MV-4-11 (cell line): ENCODE measurements at regions not wholly inside any gene's neighbourhood (a gene's known extent, or its start where the extent isn't known, plus 50 kb on each side); places are given as distances from the start of the nearest gene placed in this dataset.

Source experiments
- DNase-seq: peaks from one replicate; lab custom pipeline; 2025; lab: John Stamatoyannopoulos, UW

DNA sequence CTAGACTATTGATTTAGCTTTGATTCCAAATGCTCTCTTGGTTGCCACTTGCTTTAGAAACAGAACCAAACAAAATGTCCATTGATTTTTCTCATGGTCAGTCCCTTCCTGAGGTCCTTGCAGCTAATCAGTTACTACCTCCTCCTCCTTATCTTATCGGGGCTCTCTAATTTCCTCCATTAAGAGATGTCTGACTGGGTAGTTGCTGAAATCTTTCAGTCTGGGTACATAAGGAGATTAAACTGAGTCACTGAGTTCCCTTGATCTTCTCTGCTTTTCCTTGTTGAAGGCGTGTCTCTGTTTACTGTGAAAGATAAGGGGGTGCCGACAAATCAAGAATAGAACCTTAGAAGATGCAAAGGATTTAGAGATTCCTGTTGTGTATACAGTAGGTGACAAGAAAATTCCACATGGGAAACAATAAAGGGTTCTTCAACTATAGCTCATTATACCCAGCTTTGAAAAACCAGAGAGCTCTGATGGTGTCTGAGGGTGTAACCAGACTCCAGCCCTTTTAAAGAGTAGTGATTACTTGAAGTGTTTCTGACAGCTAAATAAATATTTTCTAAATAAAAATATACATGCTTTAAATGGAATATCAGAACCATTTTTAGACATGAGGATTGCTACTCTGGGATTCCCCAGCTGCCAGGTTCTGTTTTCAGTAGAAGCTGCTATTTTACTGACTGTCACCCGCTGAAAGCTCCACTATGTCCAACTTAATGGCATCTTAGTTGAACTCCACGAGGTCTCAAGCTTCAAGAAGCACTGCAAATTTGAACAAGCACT lies 791.3 kb upstream of the SOX9 start:
- DNase-seq = no peak

DNA sequence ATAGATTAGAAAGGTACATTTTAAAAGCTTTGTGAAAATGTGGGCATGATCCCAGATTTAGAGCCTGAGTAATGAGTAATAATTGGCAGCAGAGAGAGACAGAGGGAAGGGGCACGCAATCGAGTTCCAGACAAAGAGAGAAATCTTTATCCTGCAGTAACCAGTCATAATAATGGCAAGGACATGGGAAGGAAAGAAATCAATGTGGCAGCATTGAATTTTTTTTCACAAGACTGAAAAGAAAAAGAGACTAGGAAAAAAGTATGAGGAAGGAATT lies 790.8 kb upstream of the SOX9 start:
- no peak for DNase-seq

DNA sequence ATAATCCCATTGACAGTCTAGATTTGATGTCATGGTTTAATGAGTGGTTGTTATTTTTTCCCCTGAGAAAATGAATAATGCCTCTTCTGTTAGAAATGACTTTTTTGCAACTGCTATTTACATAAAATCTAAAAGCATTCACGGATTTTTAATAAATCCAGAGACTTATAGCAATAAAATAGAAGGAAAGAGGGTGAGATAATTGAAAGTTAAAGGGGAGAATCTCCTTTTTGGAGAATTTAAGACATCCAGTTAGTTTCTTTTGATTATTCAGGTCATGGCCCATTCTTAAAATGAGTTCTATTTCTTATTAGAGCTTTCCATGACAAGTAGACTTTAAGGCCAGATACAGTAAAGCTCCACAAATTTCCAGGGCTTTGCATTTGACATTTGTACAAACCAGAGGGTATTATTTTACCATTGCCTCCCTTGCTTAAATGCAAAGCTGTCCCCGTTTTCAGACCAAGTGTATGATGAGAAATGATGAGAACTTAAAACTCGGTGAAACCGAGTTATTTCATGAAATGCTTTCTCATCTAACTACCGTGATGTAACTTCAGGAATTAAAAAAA lies 789.0 kb upstream of the SOX9 start:
- no peak for DNase-seq

DNA sequence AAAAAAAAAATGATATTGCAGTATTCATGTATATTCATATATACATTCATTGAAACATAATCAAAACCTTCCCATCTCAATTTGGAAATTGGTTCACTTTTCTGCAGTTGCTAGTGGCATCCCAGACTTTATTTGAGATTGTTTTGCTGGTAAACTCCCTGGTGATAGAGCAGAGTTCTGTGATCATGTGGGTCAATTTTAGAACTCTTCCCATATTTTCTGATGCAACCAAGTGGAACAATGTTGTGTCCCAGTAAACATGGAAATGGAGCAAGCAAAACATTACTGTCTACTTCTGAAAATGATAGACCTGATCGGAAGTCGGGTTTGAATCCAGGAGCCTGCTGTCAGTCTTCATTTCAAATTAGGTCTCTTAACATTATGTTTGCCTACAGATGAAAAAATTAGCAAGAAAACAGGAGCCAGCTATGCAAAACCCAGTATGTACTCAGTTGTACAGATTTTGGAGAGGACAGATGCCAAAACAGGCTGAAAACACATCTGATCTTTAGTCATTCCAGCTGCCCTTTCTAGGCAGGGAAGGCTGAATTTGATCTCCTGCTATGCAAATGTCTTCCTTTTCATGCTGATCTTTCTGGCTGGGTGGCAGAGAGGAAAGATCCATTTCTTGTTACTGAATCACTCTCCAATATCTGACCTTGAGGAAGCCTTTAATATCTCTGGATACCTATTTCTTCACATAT lies 786.6 kb upstream of the SOX9 start:
- no peak for DNase-seq

DNA sequence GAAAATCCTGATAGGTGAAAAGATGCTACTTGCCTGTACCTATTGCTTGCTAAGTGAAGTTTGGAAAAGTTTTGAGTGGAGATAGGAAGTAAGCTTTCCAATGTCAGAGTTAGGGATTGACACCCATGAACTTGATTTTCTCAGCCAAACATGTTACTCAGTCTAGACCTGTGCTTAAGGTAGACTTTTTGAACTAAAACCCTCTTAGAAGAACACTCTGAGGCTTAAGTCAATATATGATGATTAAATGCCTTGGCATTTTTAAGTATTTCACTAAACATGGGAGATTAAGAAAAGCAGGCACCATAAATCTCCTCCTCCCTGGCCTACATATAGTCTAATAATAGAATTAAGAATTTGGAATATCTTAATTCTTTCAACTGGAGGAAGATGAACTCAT lies 785.6 kb upstream of the SOX9 start:
- no peak for DNase-seq

DNA sequence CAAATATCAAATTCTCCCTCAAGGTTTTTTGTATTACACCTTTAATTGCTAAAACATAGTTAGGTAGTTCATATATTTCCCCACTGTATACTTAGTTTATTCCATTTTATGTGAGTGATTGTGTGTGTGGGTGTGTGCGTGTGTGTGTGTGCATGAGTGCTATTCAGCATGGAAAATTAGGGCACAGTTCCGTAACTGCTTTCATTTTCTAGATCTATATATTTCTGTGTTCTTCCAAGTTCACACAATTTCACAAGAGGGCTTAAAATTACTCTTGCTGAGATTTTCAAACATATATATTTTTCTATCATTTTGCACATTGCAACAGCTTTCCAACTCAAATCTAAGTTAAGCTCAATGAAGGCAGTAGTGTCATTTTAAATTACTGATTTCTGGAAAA lies 782.9 kb upstream of the SOX9 start:
- DNase-seq = peak; percentile 51

DNA sequence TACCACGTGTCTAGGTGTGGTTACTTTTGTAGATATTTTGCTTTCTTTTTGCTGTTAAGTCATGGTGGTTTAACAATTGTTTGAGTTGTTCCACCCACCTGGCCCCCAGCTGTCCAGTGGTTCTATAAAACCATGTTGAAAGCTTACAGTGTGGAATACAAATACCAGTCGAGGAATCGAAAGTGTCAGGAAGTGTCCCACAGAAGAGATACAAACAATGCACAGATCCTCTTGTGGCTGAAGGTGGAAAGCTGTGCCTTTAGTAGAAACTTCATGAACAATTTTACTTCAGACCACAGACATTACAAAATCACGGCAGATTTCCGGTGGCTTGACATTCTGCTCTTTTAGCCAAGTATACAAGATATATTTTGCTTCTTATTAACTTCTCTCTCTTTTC lies 782.4 kb upstream of the SOX9 start:
- DNase-seq = peak; percentile 87

DNA sequence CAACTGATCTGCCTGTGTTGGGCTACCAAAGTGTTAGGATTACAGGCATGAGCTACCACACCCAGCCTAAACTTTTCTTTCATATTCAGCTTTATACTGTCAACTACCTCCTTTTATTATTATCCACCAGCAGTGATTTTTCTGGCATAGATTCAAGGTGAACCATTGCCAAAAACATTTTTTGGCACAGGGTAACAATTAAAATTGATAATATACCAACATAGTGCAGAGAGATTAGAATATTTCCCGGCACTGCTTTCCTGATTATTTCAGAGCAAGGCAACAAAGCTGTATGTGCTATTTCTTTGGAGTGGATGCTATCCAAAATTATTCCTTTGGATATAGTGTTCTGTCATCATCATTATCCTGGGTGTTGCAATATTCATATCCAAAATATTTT lies 781.6 kb upstream of the SOX9 start:
- no peak for DNase-seq

DNA sequence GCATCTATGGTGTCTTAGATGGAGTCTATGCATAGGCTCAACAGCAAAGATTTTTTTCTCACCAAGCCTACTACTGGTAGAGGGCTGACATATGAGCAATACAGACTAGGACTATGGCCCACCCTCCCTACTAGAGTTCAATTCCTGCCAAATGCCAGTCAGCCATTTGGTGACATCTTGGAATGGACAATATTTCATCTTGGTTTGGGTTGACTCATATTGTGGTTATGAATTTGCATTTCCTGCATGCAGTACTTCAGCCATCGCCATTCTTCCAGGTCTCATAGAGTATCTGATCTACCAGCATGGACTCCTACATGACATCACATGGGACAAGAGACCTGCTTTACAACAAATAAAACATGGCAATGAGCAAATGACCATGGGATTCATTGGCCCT lies 778.1 kb upstream of the SOX9 start:
- DNase-seq = peak; percentile 24

DNA sequence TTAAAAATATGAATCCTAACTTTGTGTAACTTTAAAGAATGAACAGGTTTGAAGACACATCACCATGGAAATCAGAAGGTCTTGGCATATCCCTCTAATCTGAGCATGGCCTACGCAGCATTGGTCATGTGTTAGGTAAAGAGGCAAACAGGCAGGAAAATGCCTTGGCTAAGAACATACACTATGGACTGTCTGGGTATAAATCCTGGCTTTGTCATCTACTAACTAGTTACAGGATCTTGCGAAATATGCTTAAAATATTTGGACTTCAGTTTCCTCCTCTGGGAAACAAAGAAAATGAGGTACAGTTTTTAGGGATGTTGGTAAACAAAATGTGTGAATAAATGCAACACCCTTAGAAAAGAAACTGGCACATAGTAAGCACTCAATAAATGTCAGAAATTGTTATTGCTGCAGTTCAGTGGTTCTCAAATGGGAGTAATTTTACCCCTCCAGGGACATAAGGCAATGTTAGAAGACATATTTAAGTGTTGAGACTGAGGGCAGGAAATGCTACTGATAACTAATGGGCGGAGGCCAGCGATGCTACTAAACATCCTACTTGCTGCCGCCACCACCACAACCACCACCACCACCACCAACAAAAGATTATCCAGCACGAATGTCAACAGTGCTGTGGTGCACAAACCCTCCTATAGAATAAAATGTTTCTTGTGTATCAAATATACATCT lies 770.8 kb upstream of the SOX9 start:
- no peak for DNase-seq

DNA sequence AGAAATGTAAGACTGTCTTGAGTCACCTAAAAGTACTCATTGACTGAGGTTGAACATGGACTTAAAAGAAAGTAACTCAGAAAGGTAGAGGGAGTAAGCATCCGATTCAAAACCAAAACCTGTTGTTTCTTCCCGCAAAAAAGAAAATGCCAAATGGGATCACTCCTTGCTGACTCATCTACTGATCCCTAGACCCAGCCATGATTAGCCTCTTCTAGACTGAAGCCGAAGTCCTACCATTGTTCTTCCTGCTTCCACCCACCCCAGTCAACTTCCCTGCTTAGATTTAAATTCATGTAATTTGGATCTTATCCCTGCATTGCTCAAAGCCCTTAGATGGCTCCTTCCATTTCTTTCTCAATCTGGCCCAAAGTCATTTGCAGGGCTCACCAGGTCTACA lies 760.5 kb upstream of the SOX9 start:
- no peak for DNase-seq

DNA sequence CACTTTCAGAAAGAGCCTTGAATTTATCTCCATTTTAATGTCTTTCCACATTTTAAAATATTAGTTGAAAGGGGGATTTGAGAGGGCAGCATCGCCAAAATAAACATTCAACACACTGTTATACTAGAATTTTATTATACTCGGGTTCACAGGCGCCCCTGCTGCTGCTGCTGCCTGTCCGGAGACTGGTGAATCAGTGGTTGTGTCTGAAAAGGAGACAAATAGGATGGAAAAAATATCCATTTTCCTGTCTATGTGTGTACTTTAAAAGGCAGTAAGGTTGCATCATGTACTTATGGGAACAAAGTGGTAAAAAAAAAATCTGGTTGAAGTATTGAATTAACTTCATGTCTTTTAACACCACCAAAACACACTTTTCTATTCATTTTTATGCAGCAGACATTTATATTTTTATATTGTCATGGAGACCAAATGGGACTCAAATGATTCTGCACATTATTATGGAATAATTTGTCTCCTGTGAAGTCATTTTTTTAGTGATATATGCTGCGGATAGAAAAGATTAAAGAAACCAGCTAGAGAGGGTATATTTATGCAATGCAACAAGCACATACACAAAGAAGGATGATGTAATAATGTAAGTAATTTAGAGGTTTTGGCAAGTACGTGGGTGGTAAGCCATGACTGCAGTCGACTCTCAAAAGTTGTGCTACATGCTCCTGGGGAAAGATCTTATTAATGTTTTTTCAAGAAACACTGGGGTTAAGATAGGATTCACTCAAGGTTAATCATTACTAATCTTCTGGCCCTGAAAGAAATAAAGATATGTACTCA lies 759.0 kb upstream of the SOX9 start:
- DNase-seq = no peak

DNA sequence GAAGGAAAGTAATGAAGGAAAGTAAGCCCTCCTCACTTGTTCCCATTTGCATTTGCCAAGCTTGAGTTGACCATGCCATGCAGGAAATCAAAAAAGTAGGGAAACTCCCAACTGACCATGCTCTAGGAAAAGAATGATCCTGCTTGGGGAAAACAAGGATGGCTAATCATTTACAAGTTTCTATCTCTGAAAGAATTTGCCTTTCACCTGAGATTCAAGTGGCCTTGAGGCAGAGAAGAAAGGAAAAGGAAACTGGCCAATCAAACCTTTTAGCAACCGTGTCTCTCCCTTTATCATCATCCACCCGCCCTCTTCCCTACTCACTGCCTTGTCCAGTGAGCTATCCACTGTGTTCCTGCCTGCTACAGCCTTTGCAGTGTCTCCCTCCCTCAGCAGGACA lies 757.2 kb upstream of the SOX9 start:
- no peak for DNase-seq

DNA sequence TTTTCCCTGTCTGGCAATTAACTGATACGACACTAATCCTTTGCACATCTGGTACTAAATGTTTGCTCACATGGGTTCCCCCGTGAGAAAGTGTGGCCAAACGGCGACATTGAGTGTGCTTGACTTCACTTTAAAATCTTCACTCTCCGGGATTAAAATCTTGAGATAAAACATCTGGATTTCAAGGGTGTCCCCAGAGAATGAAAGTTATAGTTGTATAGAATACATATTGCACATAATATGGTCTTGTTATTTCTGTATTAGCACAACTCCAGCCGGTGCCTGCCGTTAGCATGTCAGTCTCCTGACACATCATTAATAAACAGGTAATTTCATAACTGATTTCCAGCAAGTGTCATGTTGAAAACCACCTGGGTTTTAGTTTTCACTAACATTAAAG lies 749.0 kb upstream of the SOX9 start:
- DNase-seq = no peak

DNA sequence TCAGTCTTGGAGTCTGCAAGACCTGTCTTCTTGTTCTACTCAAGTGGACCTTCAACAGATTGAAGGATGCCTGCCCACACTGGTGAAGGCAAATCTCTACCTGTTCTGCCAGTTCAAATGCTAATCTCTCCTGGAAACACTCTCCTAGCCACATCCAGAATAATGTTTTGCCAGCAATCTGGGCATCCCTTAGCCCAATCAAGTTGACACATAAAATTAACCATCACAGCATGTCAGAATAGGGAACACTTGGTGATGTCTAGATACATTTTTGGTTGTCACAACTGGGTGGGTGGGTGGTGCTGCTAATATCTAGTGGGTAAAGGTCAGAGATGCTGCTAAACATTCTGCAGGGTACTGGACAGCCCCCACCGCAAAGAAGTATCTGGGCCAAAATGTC lies 744.9 kb upstream of the SOX9 start:
- no peak for DNase-seq

DNA sequence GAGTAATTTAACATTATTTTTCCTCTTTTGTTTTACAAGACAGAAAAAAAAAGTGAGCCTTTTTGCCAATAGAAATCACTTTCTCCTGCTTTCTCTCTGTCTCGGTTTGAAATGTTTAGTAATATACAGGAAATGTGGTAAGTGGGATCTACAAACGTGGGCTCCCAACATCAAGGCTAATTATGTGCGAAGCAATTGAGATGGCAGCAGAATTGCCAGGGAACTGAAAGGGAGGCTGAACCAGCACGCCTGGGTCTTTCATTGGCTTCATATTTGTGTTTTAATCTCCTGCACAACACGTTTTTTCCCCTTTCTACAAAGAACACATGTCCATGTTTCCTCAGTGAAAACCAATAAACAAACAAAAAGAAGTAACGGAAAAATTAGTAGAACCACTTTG lies 743.9 kb upstream of the SOX9 start:
- no peak for DNase-seq

DNA sequence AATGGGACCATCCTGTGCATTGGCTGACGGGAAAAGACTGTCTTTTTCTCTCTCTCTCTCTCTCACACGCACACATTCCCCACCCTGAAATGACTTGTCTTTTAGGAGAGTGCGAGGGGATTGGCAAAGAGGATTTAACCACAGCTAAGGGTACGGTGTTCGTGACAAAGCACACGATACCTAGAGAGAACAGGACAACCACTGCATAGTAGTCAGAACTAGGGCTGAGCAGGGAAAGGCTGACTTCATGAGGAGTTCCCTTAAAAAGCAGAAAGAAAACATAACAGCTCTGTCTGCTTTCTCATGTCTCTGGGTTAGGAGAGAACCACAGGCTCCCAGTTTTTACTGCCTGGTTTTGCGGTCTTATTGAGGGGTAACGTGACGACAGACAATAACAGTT lies 742.8 kb upstream of the SOX9 start:
- DNase-seq = no peak

DNA sequence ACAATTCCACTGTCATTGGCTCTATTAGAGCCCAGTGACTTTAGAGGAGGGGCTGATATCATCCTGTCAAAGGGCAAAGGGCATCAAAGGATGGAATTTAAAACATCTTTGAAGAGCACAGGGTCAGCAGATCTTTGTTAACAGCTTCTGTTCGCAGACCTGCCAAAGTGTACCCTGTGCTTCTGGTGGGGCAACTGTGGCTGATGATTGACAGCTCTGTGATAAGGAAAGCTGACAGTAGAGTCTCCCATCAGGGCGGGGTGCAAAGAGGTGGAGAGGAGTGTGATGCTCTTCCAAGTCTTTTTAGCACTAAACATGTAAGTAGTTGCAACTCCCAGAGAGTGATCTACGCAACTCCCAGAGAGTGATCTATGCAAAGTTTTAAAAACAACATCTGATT lies 742.1 kb upstream of the SOX9 start:
- no peak for DNase-seq

DNA sequence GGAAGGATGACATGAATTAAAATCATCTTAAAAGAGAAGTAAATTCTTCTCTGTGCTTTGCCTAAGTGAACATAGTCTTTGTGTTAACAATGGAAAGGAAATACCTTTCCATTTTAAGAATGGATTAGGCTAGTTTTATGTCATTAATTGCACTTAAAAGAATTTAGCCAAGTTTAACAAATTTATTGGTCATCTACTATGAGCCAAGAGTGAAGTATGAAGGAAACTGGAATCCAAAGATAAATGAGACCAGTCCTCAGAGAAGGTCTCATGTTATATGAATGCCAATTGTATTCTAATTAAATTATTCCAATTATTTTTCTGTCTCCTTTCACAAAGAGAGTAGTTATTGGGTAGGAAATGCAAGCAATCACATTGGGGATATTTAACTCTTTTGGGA lies 741.3 kb upstream of the SOX9 start:
- no peak for DNase-seq

DNA sequence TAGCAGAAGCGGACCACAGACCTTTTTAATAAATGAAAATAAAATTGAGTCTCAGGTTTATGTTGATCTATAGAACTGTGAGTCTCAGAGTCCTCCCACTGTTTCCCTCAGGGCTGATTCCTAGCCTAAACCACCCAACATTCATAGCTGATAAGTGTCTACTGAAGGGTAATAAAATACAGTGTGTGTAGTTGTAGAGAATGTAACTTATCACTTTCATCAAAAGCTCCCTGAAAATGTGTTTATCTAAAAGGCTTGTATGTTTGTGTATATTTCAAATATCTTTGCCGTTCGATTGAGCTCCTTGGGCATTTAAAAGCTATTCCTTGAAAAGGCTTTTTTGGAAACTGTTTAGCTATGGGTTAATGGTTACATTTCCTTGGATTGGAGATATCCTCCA lies 740.3 kb upstream of the SOX9 start:
- no peak for DNase-seq

DNA sequence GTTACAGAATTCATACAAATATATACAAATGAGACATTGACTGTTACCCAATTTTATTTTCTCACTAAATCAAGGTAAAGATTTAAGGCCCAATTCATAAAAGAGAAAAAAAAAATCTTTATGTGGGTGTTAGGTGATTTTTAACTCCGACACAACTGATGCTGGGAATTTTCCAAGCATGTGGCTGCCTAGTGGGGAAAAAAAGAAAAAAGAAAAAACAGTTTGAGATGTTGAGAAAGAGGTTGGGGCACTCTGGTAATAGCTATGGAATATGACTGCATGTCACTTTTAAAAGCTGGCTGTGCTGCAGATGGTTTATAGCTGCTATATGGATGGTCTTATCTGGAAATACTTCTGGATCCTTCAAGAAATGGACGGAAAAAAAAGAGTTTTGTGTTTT lies 739.9 kb upstream of the SOX9 start:
- no peak for DNase-seq

DNA sequence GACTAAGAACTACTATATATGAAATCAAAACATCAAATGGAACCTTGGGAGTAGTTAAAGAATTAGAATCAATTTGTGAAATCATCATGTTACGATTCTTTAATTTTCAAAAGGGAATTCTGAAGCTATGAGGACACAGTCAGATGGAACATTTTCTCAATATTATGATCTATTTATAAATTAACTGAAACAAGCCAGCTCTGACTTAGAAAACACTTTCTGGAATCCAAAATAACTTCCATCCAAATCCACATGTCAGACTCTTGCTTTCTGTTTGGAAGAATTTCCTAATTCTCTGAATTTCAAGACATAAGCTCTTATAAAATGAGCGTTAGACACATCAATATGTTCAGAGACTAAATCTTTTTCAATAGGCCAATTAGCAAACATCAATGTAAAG lies 737.7 kb upstream of the SOX9 start:
- DNase-seq = no peak
